ENCODE measurements at regions not wholly inside any gene's neighbourhood (a gene's known extent, or its start where the extent isn't known, plus 50 kb on each side); places are given as distances from the start of the nearest gene placed in this dataset.

DNA sequence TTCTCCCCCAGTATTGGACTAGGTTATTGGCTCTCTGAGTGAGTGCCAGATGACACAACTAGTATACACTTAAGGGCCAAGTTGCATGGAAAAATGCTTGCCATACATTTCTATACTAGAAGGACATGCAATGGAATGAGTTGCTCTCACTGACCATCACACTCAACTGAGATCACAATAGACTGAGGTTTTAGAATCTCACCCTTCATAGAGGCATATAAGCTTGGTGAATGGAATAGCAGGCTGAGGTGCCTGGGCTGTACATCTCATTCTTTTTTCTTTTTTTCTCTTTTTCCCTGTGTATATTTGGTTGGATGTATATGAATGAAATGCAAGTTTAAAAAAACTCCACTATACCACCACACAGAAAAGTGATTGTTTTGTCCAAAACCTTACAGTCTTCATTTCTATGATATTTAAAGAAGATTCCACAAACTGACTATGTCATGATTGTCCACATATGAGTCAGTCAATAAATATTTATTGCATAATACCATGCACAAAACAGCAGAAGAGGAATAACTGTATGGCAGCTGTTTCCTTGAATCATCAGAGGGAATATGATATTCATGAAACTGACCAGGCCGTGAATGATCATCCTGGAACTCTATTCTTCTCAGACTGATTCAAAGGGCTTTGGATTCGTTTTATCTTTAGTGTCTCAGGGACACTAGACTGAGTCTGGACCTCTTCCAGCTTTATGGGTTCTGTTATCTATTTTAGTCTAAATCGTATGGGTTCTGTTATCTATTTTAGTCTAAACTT lies 122.6 kb upstream of the STK17B start:
- TF ChIP-seq CEBPB (IDR thresholded peaks at IDR 0.05) (peak; percentile 87), ZBTB7A (IDR thresholded peaks at IDR 0.05; ENCODE audit: low read depth) (no peak), EGR1 (IDR thresholded peaks at IDR 0.05) (no peak), TEAD4 (IDR thresholded peaks at IDR 0.05) (peak; percentile 50; the same call in 1 of the 2 replicates), TAF1 (IDR thresholded peaks at IDR 0.05; ENCODE audit: low read depth) (no peak)
- TF ChIP-seq, protein P1, sequence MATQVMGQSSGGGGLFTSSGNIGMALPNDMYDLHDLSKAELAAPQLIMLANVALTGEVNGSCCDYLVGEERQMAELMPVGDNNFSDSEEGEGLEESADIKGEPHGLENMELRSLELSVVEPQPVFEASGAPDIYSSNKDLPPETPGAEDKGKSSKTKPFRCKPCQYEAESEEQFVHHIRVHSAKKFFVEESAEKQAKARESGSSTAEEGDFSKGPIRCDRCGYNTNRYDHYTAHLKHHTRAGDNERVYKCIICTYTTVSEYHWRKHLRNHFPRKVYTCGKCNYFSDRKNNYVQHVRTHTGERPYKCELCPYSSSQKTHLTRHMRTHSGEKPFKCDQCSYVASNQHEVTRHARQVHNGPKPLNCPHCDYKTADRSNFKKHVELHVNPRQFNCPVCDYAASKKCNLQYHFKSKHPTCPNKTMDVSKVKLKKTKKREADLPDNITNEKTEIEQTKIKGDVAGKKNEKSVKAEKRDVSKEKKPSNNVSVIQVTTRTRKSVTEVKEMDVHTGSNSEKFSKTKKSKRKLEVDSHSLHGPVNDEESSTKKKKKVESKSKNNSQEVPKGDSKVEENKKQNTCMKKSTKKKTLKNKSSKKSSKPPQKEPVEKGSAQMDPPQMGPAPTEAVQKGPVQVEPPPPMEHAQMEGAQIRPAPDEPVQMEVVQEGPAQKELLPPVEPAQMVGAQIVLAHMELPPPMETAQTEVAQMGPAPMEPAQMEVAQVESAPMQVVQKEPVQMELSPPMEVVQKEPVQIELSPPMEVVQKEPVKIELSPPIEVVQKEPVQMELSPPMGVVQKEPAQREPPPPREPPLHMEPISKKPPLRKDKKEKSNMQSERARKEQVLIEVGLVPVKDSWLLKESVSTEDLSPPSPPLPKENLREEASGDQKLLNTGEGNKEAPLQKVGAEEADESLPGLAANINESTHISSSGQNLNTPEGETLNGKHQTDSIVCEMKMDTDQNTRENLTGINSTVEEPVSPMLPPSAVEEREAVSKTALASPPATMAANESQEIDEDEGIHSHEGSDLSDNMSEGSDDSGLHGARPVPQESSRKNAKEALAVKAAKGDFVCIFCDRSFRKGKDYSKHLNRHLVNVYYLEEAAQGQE (IDR thresholded peaks at IDR 0.05; ENCODE audit: low read depth) = no peak

DNA sequence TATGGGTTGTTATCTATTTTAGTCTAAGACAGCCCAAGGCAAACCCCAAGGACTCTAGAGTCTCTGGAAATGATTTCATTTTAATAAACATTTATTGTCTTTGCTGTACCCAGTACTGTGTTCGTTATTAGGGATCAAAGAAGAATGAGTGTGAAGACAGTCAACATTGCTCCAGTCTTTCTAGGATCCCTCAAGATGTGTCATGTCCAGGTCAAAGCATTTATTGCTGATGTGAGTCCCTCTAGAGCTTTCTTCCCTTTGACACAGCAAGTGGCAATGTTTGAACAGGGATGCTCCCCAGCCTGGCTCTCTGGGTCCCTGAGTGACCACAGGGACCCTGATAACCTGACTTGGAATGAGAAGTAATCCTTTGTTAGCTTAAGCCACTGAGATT lies 123.1 kb upstream of the STK17B start:
- TF ChIP-seq TEAD4 (IDR thresholded peaks at IDR 0.05) (no peak), EP300 (IDR thresholded peaks at IDR 0.05; ENCODE audit: borderline replicate concordance) (no peak), CREB1 (IDR thresholded peaks at IDR 0.05; ENCODE audit: low read depth) (no peak), EGR1 (IDR thresholded peaks at IDR 0.05) (no peak), TAF1 (IDR thresholded peaks at IDR 0.05; ENCODE audit: low read depth) (no peak), YY1 (IDR thresholded peaks at IDR 0.05; ENCODE audit: low read depth) (no peak), ZBTB7A (IDR thresholded peaks at IDR 0.05; ENCODE audit: low read depth) (no peak), NFIC (IDR thresholded peaks at IDR 0.05) (no peak), TCF12 (IDR thresholded peaks at IDR 0.05; ENCODE audit: low read depth) (no peak), RAD21 (IDR thresholded peaks at IDR 0.05; ENCODE audit: low read depth) (no peak), CEBPB (IDR thresholded peaks at IDR 0.05) (no peak)
- TF ChIP-seq, protein P2, sequence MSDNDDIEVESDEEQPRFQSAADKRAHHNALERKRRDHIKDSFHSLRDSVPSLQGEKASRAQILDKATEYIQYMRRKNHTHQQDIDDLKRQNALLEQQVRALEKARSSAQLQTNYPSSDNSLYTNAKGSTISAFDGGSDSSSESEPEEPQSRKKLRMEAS (IDR thresholded peaks at IDR 0.05) = no peak
- TF ChIP-seq, protein P3, sequence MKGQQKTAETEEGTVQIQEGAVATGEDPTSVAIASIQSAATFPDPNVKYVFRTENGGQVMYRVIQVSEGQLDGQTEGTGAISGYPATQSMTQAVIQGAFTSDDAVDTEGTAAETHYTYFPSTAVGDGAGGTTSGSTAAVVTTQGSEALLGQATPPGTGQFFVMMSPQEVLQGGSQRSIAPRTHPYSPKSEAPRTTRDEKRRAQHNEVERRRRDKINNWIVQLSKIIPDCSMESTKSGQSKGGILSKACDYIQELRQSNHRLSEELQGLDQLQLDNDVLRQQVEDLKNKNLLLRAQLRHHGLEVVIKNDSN (IDR thresholded peaks at IDR 0.05) = no peak
- TF ChIP-seq, protein P1 (IDR thresholded peaks at IDR 0.05; ENCODE audit: low read depth) = no peak

DNA sequence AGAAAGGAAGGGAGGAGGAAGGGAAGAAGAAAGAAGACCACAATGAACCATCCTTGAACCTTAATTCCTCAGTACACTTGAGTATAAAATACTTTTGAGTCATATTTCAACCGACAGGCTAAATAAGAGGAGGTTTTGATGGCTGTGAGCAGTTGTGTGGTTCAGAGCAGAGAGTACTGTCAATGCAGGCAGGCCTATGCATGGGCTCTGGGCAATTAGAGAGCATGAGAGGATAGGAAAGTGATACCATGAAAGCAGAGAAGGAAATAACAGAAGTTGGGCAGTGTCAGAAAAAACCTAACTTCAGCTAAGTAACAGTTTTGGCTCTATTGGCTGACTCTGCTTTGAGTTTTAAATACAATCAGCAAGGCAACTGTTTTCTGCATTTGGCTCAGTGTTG lies 123.6 kb upstream of the STK17B start:
- no peak for TF ChIP-seq TCF12 (IDR thresholded peaks at IDR 0.05; ENCODE audit: low read depth)

DNA sequence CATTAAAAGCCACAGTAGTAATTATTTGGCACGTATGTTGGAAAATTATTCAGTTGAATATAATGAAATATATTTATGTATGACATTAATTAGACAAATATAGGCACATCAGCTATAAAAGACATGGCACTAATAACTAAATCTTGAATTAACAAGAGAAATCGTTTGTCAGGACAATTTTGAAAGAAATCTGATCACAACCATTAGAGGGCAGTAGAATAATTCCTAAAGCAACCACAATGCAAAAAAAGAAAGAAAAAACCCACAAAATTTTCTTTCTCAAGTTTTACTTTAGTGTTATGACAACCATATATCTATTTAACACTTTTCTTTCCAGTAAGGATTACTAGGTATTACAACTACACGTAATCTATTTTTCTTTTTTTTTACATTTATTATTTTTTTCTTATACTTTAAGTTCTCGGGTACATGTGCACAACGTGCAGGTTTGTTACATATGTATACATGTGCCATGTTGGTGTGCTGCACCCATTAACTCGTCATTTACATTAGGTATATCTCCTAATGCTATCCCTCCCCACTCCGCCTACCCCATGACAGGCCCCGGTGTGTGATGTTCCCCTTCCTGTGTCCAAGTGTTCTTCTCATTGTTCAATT lies 126.8 kb upstream of the STK17B start:
- TF ChIP-seq RAD21 (IDR thresholded peaks at IDR 0.05; ENCODE audit: low read depth) = peak; percentile 68

DNA sequence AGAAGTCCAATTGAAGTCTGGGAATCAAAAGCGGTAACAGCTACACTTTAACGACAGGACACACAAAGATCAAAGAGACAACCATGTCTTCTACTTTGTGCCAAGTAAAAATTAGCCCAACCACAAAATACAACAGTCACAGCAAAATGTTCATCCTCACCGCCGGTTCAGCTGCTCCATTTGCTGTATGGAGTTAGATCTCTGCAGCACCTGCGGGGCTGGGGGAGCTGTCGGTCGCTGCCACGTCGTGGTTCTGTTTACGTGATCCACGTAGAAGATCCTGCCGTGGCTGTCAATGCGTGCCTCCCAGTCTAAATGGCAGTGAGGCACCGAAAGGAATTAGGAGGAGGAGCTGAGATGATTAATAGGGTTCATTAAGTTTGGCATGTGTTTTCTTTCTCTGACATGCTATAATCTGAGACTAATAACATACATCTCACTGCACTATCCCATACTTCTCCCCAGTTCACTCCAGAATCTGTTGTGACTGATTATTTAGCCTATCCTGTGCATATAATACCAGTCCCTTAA lies 136.5 kb upstream of the STK17B start:
- TF ChIP-seq EGR1 (IDR thresholded peaks at IDR 0.05) (no peak), NFIC (IDR thresholded peaks at IDR 0.05) (no peak), RAD21 (IDR thresholded peaks at IDR 0.05; ENCODE audit: low read depth) (no peak), TCF12 (IDR thresholded peaks at IDR 0.05; ENCODE audit: low read depth) (no peak), EP300 (IDR thresholded peaks at IDR 0.05; ENCODE audit: borderline replicate concordance) (no peak), FOXM1 (IDR thresholded peaks at IDR 0.05; ENCODE audit: borderline replicate concordance, low read depth) (no peak), CREB1 (IDR thresholded peaks at IDR 0.05; ENCODE audit: low read depth) (no peak), TEAD4 (IDR thresholded peaks at IDR 0.05) (no peak)
- TF ChIP-seq, protein P3 (IDR thresholded peaks at IDR 0.05) = no peak
- TF ChIP-seq, protein P2 (IDR thresholded peaks at IDR 0.05) = no peak

DNA sequence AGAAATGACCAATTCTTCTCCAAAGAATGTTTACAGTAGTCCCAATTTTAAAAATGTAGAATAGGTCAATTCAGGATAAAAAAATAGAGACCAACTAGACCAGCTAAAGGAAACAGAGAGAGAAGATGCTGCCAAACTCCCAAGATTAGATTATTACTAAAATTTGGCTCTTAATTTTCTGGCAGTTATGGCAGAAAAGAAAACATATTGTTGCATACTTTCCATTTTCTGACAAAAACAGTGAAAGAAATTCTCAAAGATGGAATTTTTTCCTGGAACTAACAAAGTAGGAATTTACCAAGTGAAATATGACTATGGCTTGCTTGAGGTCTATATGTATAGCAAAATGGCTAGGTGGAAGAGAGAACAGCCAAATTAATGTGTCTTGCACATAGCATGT lies 138.3 kb upstream of the STK17B start:
- no peak for TF ChIP-seq EP300 (IDR thresholded peaks at IDR 0.05; ENCODE audit: borderline replicate concordance)
- TF ChIP-seq TEAD4 (IDR thresholded peaks at IDR 0.05) = no peak
- TF ChIP-seq, protein P3 (IDR thresholded peaks at IDR 0.05) = no peak
- no peak for TF ChIP-seq CREB1 (IDR thresholded peaks at IDR 0.05; ENCODE audit: low read depth)
- no peak for TF ChIP-seq TCF12 (IDR thresholded peaks at IDR 0.05; ENCODE audit: low read depth)
- TF ChIP-seq, protein P2 (IDR thresholded peaks at IDR 0.05) = no peak
